ENCODE measurements at regions not wholly inside any gene's neighbourhood (a gene's known extent, or its start where the extent isn't known, plus 50 kb on each side); places are given as distances from the start of the nearest gene placed in this dataset.

- no peaks in the 10 kb centered on the region for H3K9me3 ChIP-seq (ENCODE audit: control insufficient read depth, insufficient read depth, low read length)
- DNase-seq = no peak
- no peaks in the 10 kb centered on the region for H3K27me3 Mint-ChIP-seq (ENCODE audit: low read depth in 2 of 2)
- H3K27ac ChIP-seq (ENCODE audit: low read length) = no peak overlapping the region
- 60% methylated on average over 2 of the region's 4 CpGs for WGBS (ENCODE audit: insufficient coverage)
- no peaks in the 10 kb centered on the region for H3K4me1 Mint-ChIP-seq
- intact Hi-C loops (cut with micrococcal nuclease) = no loop called here
- no peak overlapping the region for H3K4me3 Mint-ChIP-seq
- peaks cover 6 to 7% of the 10 kb centered on the region in 2 donors for H3K9me3 Mint-ChIP-seq
- no peaks in the 10 kb centered on the region for H3K36me3 ChIP-seq (ENCODE audit: control insufficient read depth, insufficient read depth, low read length)
- TF ChIP-seq CTCF (IDR thresholded peaks at IDR 0.05) = no peak
- no peaks in the 10 kb centered on the region for H3K4me1 ChIP-seq (ENCODE audit: control insufficient read depth, insufficient read depth, low read length)
- H3K36me3 Mint-ChIP-seq = no peaks in the 10 kb centered on the region
- H3K4me3 ChIP-seq (ENCODE audit: low read length) = no peak overlapping the region
- no peaks in the 10 kb centered on the region for H3K27me3 ChIP-seq (ENCODE audit: control insufficient read depth, insufficient read depth, low read length)
- ATAC-seq = no peak
- no peak overlapping the region for H3K27ac Mint-ChIP-seq
Measured at GRCh38 chr2:223386984-223387383, 215.2 kb downstream of the SCG2 start.

GRCh38 chr2:223389624-223390023 lies 212.5 kb downstream of the SCG2 start:
- WGBS (ENCODE audit: insufficient coverage) = 82% methylated on average over 4 of the region's 5 CpGs
- Histone ChIP-seq H3K4me1 (ENCODE audit: control insufficient read depth, insufficient read depth, low read length) (no peaks in the 10 kb centered on the region), H3K27me3 (ENCODE audit: control insufficient read depth, insufficient read depth, low read length) (no peaks in the 10 kb centered on the region), H3K4me3 (ENCODE audit: low read length) (no peak overlapping the region), H3K9me3 (ENCODE audit: control insufficient read depth, insufficient read depth, low read length) (no peaks in the 10 kb centered on the region), H3K27ac (ENCODE audit: low read length) (no peak overlapping the region), H3K36me3 (ENCODE audit: control insufficient read depth, insufficient read depth, low read length) (no peaks in the 10 kb centered on the region)
- no peak overlapping the region for H3K4me3 Mint-ChIP-seq
- no peak for ATAC-seq
- H3K27me3 Mint-ChIP-seq (ENCODE audit: low read depth in 2 of 2) = no peaks in the 10 kb centered on the region
- DNase-seq = no peak
- peaks cover 0 to 2% of the 10 kb centered on the region in 2 donors for H3K9me3 Mint-ChIP-seq
- H3K27ac Mint-ChIP-seq = no peak overlapping the region
- no peaks in the 10 kb centered on the region for H3K4me1 Mint-ChIP-seq
- no peak for TF ChIP-seq CTCF (IDR thresholded peaks at IDR 0.05)
- intact Hi-C loops (cut with micrococcal nuclease) = no loop called here
- H3K36me3 Mint-ChIP-seq = no peaks in the 10 kb centered on the region

- no peaks in the 10 kb centered on the region for H3K9me3 ChIP-seq (ENCODE audit: control insufficient read depth, insufficient read depth, low read length)
- no peaks in the 10 kb centered on the region for H3K4me1 Mint-ChIP-seq
- H3K36me3 Mint-ChIP-seq = no peaks in the 10 kb centered on the region
- intact Hi-C loops (cut with micrococcal nuclease) = no loop called here
- H3K4me3 Mint-ChIP-seq = no peak overlapping the region
- H3K27ac Mint-ChIP-seq = no peak overlapping the region
- no peak for TF ChIP-seq CTCF (IDR thresholded peaks at IDR 0.05)
- no peak overlapping the region for H3K4me3 ChIP-seq (ENCODE audit: low read length)
- no peak overlapping the region for H3K27ac ChIP-seq (ENCODE audit: low read length)
- ATAC-seq (no peak), DNase-seq (no peak)
- no peaks in the 10 kb centered on the region for H3K27me3 ChIP-seq (ENCODE audit: control insufficient read depth, insufficient read depth, low read length)
- H3K4me1 ChIP-seq (ENCODE audit: control insufficient read depth, insufficient read depth, low read length) = no peaks in the 10 kb centered on the region
- peaks cover 2 to 3% of the 10 kb centered on the region in 2 donors for H3K9me3 Mint-ChIP-seq
- WGBS (ENCODE audit: insufficient coverage) = no CpG with 5 or more reads among the region's 2 CpGs
- no peaks in the 10 kb centered on the region for H3K36me3 ChIP-seq (ENCODE audit: control insufficient read depth, insufficient read depth, low read length)
- H3K27me3 Mint-ChIP-seq (ENCODE audit: low read depth in 2 of 2) = no peaks in the 10 kb centered on the region
Measured at GRCh38 chr2:223396993-223397392, 205.2 kb downstream of the SCG2 start.

- H3K9me3 ChIP-seq (ENCODE audit: control insufficient read depth, insufficient read depth, low read length) = no peaks in the 10 kb centered on the region
- H3K36me3 ChIP-seq (ENCODE audit: control insufficient read depth, insufficient read depth, low read length) = no peaks in the 10 kb centered on the region
- Mint-ChIP-seq H3K9me3 (peaks cover 2 to 6% of the 10 kb centered on the region in 2 donors), H3K27ac (no peak overlapping the region), H3K4me3 (no peak overlapping the region), H3K36me3 (no peaks in the 10 kb centered on the region), H3K27me3 (ENCODE audit: low read depth in 2 of 2) (no peaks in the 10 kb centered on the region), H3K4me1 (no peaks in the 10 kb centered on the region)
- no peak overlapping the region for H3K4me3 ChIP-seq (ENCODE audit: low read length)
- no peak overlapping the region for H3K27ac ChIP-seq (ENCODE audit: low read length)
- DNase-seq = no peak
- no peak for TF ChIP-seq CTCF (IDR thresholded peaks at IDR 0.05)
- 69% methylated on average over 3 of the region's 3 CpGs for WGBS (ENCODE audit: insufficient coverage)
- H3K4me1 ChIP-seq (ENCODE audit: control insufficient read depth, insufficient read depth, low read length) = no peaks in the 10 kb centered on the region
- intact Hi-C loops (cut with micrococcal nuclease) = no loop called here
- H3K27me3 ChIP-seq (ENCODE audit: control insufficient read depth, insufficient read depth, low read length) = no peaks in the 10 kb centered on the region
- no peak for ATAC-seq
Measured at GRCh38 chr2:223399357-223399957, 202.7 kb downstream of the SCG2 start.
